GM12891 (cell line): ENCODE measurements at regions not wholly inside any gene's neighbourhood (a gene's known extent, or its start where the extent isn't known, plus 50 kb on each side); places are given as distances from the start of the nearest gene placed in this dataset.

Source experiments
- POLR2A ChIP-seq: IDR thresholded peaks from 2 replicates; pipeline ENCODE4 v1.6.1; 2011; ENCODE audit warnings: low read depth, low read length, control low read depth
- POLR2AphosphoS5 ChIP-seq: IDR thresholded peaks from 2 replicates; pipeline ENCODE4 v1.6.1; 2011; ENCODE audit warnings: low read depth, low read length, control low read depth

- TF ChIP-seq POLR2AphosphoS5 (no peak), POLR2A (no peak)
Measured at GRCh38 chr11:19508165-19508564, 204.5 kb upstream of the NAV2 start.
